ENCODE measurements at regions not wholly inside any gene's neighbourhood (a gene's known extent, or its start where the extent isn't known, plus 50 kb on each side); places are given as distances from the start of the nearest gene placed in this dataset.

- Histone ChIP-seq H3K4me3 (no peak overlapping the region), H3K27me3 (ENCODE audit: low read depth) (no peaks in the 10 kb centered on the region), H3K4me1 (no peaks in the 10 kb centered on the region), H3K36me3 (no peaks in the 10 kb centered on the region), H3K9me3 (no peaks in the 10 kb centered on the region), H3K27ac (no peak overlapping the region)
- intact Hi-C loops (cut with DNase I) = no loop called here
- ATAC-seq = no peak
- DNase-seq = no peak
- TF ChIP-seq, protein P1, sequence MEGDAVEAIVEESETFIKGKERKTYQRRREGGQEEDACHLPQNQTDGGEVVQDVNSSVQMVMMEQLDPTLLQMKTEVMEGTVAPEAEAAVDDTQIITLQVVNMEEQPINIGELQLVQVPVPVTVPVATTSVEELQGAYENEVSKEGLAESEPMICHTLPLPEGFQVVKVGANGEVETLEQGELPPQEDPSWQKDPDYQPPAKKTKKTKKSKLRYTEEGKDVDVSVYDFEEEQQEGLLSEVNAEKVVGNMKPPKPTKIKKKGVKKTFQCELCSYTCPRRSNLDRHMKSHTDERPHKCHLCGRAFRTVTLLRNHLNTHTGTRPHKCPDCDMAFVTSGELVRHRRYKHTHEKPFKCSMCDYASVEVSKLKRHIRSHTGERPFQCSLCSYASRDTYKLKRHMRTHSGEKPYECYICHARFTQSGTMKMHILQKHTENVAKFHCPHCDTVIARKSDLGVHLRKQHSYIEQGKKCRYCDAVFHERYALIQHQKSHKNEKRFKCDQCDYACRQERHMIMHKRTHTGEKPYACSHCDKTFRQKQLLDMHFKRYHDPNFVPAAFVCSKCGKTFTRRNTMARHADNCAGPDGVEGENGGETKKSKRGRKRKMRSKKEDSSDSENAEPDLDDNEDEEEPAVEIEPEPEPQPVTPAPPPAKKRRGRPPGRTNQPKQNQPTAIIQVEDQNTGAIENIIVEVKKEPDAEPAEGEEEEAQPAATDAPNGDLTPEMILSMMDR (IDR thresholded peaks at IDR 0.05) = no peak
These were observed 319.2 kb downstream of the PHKB start for GRCh38 chr16:47780213-47780875.

GRCh38 chr16:47779201-47780016, 318.3 kb downstream of the PHKB start:
- no peak for DNase-seq
- peak overlapping the region; percentile 45 for H3K4me3 ChIP-seq

DNA sequence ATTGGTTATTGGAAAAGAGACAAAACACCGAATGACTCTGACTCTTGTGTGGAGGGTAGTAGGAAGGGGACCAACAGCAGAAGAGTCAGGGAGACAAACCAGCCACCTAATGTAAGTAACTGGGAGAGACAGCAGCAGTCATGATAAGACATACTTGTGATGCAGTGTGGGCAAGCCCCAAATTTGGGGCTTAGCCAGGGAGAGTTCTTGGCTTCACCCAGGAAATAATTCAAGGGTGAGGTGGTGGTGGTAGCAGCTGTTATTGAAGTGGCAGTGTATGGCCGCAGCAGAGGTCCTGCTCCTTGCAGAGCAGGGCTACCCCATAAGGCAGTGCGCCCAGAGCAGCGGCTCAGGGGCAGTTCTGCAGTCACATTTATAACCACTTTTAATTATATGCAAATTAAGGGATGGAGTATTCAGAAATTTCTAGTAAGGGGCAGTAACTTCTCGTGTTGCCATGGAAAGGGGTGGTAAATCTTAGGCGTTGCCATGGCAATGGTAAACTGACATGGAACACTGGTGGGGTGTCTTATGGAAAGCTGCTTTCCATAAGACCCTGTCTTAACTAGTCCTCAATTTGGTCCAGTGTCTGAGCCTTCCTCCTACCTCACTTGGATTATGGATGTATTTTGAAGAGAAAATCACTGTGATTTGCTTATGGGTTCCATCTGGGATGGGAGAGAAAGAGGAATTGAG, 317.1 kb downstream of the PHKB start:
- TF ChIP-seq, protein P1 (IDR thresholded peaks at IDR 0.05) = no peak
- Histone ChIP-seq H3K36me3 (no peaks in the 10 kb centered on the region), H3K4me1 (no peaks in the 10 kb centered on the region), H3K9me3 (no peaks in the 10 kb centered on the region), H3K27me3 (ENCODE audit: low read depth) (no peaks in the 10 kb centered on the region), H3K27ac (no peak overlapping the region), H3K4me3 (no peak overlapping the region)
- DNase-seq (no peak), ATAC-seq (no peak)
- intact Hi-C loops (cut with DNase I) = no loop called here

More at GRCh38 chr16:47779201-47780016, 318.3 kb downstream of the PHKB start:
- peak in 1 of 2 donors; percentile 34 for ATAC-seq
- Histone ChIP-seq H3K27ac (peak overlapping the region; percentile 7), H3K36me3 (no peaks in the 10 kb centered on the region), H3K27me3 (ENCODE audit: low read depth) (no peaks in the 10 kb centered on the region), H3K9me3 (no peaks in the 10 kb centered on the region), H3K4me1 (no peaks in the 10 kb centered on the region)
- TF ChIP-seq, protein P1 (IDR thresholded peaks at IDR 0.05) = no peak
- intact Hi-C loops (cut with DNase I) = no loop called here

DNA sequence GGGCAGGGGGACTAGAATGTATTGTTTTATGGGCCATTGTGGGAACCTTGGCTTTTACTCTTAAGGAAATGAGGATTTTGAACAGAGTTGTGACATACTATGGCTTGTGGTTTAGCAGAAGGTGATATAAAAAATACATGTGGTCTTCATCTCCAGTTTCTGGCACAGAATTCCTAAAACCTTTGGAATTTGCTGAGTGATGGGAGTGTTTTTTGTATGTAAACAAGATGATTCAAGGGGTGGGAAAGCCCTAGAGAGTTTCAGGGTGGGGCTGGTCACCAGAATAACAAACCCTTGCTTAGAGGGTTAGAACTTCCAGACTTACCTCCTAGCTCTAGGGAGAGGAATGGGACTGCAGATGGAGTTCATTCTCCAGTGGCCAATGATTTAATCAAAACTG, 316.1 kb downstream of the PHKB start:
- no peak for ATAC-seq
- intact Hi-C loops (cut with DNase I) = no loop called here
- Histone ChIP-seq H3K27me3 (ENCODE audit: low read depth) (no peaks in the 10 kb centered on the region), H3K4me1 (no peaks in the 10 kb centered on the region), H3K27ac (no peak overlapping the region), H3K4me3 (no peak overlapping the region), H3K9me3 (no peaks in the 10 kb centered on the region), H3K36me3 (no peaks in the 10 kb centered on the region)
- DNase-seq = no peak
- TF ChIP-seq, protein P1 (IDR thresholded peaks at IDR 0.05) = no peak

GRCh38 chr16:47774661-47775060, 313.5 kb downstream of the PHKB start:
- no peaks in the 10 kb centered on the region for H3K36me3 ChIP-seq
- no peak overlapping the region for H3K27ac ChIP-seq
- intact Hi-C loops (cut with DNase I) = no loop called here
- H3K9me3 ChIP-seq = no peaks in the 10 kb centered on the region
- no peak overlapping the region for H3K4me3 ChIP-seq
- ATAC-seq (no peak), DNase-seq (no peak)
- TF ChIP-seq, protein P1 (IDR thresholded peaks at IDR 0.05) = peak; percentile 13
- H3K27me3 ChIP-seq (ENCODE audit: low read depth) = no peaks in the 10 kb centered on the region
- H3K4me1 ChIP-seq = no peaks in the 10 kb centered on the region
